SW480 (cell line): ENCODE measurements at regions not wholly inside any gene's neighbourhood (a gene's known extent, or its start where the extent isn't known, plus 50 kb on each side); places are given as distances from the start of the nearest gene placed in this dataset.
A peak's percentile ranks its signal among the peaks of the same experiment; 100 is the strongest.

ENCODE experiments used
- DNase-seq: peaks from one replicate; pipeline ENCODE4 v3.0.0-alpha.2; 2016; ENCODE audit warnings: low spot score

DNA sequence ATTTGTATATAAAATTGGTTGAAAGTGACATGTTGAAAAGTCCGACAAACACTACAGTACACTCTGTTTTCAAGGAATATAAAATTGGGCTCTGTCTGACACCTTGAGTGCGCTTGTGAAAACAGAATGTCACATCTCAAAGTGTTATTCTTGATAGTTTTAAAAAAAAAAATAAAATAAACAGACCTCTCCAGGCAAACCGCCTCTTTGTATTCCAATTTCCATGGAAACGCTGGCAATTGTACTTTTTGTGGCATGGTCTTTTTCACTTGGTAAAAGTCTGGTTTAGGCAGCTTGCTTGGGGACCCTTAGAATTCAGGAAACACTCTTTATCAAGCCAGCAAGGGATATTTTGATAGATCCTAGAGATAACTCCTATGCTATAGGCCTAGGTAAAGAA, 302.5 kb downstream of the RAB28 start:
- no peak for DNase-seq

DNA sequence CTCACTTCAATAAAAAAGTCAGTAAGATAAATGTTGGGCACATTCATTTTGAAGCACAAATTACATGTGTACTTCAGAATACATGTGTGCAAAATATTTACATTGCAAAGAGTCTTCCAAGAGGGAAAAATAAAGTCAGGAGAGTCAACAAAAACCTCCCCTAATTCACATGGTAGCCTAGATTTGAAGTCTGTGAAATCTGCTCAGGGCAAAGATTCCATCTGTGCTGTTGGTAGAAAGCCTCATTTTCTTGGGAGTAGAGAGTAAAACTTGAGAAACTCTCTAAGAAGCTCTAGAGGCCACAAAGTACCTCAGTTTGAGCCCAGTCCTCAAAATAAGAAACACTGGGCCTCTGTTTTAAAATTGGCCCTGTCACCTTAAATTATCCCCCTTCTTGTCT, 303.4 kb downstream of the RAB28 start:
- DNase-seq, result no peak

- DNase-seq, result no peak
Measured at GRCh38 chr4:13178621-13179020, 305.5 kb downstream of the RAB28 start.

- DNase-seq, result no peak
Measured at GRCh38 chr4:13176741-13177142, 307.4 kb downstream of the RAB28 start.

- no peak for DNase-seq
Measured at GRCh38 chr4:13174926-13175325, 309.2 kb downstream of the RAB28 start.

- no peak for DNase-seq
Measured at GRCh38 chr4:13174001-13174400, 310.1 kb downstream of the RAB28 start.

DNA sequence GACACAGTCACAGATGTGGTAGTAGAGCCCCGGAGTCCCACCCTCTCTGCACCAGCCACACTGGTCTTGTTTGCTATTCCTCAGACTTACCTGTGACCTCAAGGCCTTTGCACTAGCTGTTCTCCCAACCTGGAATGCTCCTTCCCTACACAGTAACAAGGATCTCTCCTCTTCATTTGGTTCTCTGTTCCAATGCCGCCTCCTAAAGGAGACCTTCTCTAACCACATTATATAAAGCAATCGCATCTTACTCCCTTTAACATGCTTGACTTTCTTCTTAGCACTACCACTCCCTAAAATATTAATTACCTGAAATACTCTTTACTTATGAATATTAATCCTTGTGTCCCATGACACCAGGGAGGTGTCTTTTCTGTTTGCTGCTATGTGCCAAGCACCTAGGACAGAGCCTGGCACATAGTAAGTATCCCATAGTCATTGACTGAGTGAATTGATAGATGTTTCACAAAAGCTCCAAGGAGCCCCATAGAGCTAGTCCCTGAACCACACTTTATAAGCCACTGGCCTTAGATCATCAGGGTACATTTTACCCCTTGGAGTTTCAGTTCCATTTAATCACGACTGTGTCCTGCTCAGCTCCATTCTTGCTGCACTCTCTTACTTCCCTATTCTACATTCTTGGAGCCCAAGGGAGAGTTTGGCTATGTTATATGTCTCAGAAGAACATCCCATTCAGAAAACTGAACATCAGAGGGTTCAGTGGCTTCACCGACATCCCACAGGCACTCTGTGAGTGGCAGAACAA, 312.7 kb downstream of the RAB28 start:
- DNase-seq, result no peak

DNA sequence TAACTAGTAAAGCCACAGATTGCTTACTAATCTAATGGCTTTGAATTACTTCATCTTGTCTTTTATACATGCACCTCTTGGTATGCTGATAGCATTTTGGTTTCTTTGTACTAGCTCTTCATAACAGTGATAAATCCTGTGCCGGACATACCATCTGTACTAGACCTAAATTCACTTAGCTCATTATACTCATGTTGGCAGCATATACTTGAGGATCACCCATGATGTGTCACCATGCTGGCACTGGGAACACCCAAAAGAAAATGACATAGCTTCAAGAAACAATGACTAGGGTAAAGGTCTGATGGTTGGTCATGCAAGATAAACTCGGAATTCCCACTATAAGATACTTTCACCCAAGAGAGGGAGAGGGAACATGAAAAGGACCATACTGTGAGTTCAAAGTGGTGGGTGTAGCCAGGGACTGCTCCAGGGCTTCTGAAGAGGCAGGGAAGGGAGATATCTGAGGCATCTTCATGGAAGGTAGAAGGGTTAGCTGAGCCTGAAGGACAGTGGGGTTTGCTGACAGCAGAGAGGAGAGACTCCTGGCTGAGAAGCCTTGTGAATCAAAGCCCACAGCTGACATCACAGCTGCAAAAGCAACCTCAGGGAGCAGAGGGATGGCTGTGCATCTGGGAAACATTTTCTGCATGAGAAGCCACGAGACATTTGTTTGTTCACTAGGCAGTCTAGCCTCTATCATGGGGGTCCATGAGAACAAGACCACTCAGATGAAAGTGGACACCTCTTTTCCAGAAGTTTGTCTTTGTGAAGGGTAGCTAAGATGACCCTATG, 314.2 kb downstream of the RAB28 start:
- DNase-seq, result no peak

- DNase-seq, result no peak
Measured at GRCh38 chr4:13168326-13168725, 315.8 kb downstream of the RAB28 start.

DNA sequence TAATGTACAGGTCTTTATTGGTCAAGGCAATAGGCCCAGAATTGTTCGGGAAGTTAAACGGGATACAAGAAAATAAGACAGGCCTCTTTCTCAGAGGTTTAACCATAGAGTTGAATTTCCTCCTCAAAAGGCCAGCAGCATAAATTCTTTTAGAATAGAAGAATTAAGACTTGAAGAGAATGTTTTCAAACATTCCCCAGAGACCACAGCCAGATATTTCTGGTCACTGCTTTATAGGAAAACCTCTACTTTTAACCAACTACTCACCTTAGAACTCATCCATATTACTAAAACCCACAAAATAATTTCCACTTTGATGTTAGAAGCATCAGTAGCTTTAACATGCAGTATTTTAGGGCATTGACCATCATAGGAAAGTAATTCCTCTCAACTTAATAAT, 317.9 kb downstream of the RAB28 start:
- DNase-seq, result no peak

- DNase-seq, result no peak
Measured at GRCh38 chr4:13164783-13165331, 319.3 kb downstream of the RAB28 start.

GRCh38 chr4:13162886-13163285, 321.3 kb downstream of the RAB28 start:
- no peak for DNase-seq

- no peak for DNase-seq
Measured at GRCh38 chr4:13160920-13161319, 323.2 kb downstream of the RAB28 start.

DNA sequence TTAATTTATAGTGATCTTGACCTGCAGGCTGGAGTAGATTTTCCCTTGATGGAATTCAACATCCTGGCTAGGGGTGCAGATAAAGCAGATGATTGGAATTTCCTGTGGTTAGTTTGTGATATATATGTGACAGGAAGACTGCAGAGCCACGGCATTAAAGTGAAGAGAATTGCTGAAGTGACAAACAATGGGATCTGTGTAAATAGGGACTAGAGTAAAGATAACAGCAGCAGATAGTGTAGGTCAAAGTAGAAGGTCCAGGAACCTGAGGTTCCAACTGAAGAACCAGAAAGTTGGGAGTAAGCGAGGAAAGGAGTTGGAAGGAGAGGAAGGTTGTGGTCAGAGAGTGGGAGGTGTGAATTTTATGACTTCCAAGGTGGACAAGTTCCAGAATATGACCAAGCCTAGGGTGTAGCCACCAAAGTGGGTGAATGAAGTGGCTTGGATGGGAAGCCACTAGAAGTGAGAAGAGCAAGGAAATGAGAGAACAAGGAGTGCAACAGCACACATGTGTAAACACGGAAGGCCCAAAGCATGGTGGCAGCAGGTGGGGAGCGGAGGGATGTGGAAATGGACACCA, 325.0 kb downstream of the RAB28 start:
- DNase-seq, result peak; percentile 38

- no peak for DNase-seq
Measured at GRCh38 chr4:13151194-13151593, 332.9 kb downstream of the RAB28 start.

DNA sequence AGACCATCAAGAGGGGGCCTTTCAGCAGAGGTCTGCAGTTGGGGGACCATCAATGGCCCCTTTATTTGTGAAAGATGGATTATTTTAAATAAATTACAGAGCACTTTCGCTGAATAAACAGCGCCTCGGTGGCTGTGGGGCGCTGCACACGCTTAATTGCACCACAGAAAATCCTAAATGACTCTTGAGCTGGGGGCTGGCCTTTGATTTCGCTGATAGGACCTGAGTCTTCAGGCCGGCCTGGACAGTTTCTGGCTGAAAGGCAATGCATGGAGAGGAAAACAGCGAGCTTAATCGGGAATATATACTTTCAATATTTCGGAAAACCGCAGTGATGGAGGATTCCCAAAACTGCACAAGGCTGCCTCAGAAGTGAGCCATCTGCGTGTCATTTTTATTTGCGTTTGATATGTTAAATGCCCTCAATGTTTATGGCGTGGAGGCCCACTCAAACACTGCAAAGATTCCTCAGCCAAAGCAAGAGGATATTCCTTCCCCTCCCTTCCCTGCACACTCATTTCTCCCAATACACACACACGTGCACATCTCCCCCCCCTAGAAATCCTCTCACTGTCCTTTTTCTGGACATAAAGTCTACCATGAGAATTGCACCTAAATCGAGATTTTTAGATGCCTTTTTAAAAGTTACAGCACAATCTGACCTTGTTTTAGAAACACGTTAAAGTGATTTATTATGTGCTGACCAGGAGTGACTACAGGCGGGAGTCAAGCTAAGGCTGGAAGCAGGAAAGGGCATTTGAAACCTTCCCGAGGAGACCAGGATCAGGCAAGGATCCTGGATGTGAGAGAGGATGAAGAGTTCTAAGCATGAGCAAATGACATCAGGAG, 340.7 kb downstream of the RAB28 start:
- DNase-seq, result no peak

DNA sequence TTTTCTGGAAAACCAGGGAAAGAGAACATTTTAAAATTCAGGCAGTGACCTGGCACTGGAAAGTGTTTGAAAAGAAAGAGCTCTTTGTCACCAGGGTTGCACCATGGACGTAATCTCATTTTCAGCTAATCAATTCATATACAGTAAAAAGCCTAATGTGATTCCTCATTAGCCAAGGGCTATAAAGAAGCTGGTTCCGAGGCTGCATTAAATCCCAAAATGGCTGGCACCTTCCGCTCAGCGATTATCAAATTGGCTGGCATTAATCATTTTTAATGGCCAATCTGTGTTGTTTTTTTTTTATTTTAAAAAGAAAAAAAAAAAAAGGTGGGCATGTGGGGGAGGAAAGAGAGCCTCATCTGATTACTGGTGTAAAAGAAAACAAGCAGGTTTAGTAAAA, 341.4 kb downstream of the RAB28 start:
- no peak for DNase-seq

DNA sequence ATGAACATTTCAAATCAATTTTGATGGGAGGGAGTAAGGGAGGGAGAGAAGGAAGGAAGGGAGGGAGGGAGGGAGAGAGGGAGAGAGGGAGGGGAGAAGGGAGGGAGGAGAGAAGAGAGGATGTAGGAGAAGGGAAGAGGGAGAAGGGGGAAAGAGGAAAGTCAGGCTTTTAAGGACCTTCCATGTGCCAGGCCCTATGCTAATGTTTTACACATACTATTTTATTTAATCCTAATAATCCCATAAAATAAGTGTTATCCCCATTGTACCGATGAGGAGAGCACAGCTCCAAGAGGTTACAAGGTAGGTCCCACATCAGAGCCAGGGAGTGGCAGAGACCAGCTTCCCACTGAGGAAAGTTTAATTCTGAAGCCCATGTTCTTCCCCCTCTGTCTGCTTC, 341.9 kb downstream of the RAB28 start:
- DNase-seq, result no peak

- DNase-seq, result no peak
Measured at GRCh38 chr4:13137390-13137789, 346.8 kb downstream of the RAB28 start.

DNA sequence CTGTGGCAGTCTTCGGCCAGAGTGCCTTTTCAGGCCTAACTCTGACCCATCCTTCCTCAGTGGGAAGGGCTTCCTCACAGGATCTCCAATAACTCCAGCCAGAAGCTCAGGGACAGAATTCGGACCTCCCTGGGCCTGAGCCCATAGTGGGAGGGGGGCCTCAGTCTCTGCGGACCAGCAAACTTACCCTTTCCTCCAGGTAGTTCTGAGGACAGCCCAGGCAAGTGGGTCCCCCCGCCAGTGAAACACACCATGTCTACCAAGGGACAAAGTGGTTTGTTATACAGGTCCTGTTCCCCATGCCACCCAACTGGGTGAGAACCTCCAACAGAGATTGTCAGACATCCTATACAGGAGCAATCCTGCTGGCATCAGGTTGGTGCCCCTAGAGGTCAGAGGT, 350.4 kb downstream of the RAB28 start:
- no peak for DNase-seq

- no peak for DNase-seq
Measured at GRCh38 chr4:13130848-13131247, 353.3 kb downstream of the RAB28 start.

- no peak for DNase-seq
Measured at GRCh38 chr4:13129095-13129494, 355.0 kb downstream of the RAB28 start.
